PC-9 (cell line): ENCODE measurements at regions not wholly inside any gene's neighbourhood (a gene's known extent, or its start where the extent isn't known, plus 50 kb on each side); places are given as distances from the start of the nearest gene placed in this dataset.

ENCODE experiments used
- BruUV-seq: library from RNA; stranded (reverse); fragments of 400-500 nt; replicated peaks from 2 replicates; lab custom pipeline; 2021; lab: Mats Ljungman, UMichigan
- CTCF ChIA-PET: fragments of 300-600 bp; sonication (Branson Sonifier 250); formaldehyde crosslinking; loops from one replicate; lab custom pipeline; 2022; ENCODE audit warnings: antibody characterized with exemption; lab: Charles Lee
- POLR2A ChIA-PET: fragments of 300-600 bp; sonication (Branson Sonifier 250); formaldehyde crosslinking; loops from one replicate; lab custom pipeline; 2022; ENCODE audit warnings: antibody characterized with exemption; ENCODE audit not compliant: unreplicated experiment; lab: Charles Lee
- DNase-seq, 2 experiments: peaks; one replicate each; pipeline versions ENCODE4 v3.0.0 to v3.0.0-alpha.2; 2015 to 2022; ENCODE audit warnings: mixed read lengths in 1 of 2
- H2AFZ ChIP-seq: fragments of 200-600 bp; sonication (generic); 2 replicates; pipeline ENCODE4 v1.8.1; 2017; ENCODE audit warnings: antibody characterized with exemption
- H3F3A ChIP-seq: fragments of 200-600 bp; sonication (generic); 2 replicates; pipeline ENCODE4 v1.8.1; 2017; ENCODE audit warnings: antibody characterized with exemption, mild to moderate bottlenecking, low read depth; ENCODE audit not compliant: insufficient read depth
- H3K27ac ChIP-seq: fragments of 200-600 bp; sonication (generic); 2 replicates; pipeline ENCODE4 v1.6.1; 2016; ENCODE audit warnings: mixed run types
- H3K27me3 ChIP-seq: fragments of 200-600 bp; sonication (generic); 2 replicates; pipeline ENCODE4 v1.6.1; 2016; ENCODE audit warnings: low read depth, mixed run types; ENCODE audit not compliant: insufficient read depth
- H3K36me3 ChIP-seq: fragments of 200-600 bp; sonication (generic); 2 replicates; pipeline ENCODE4 v1.6.1; 2016; ENCODE audit warnings: low read depth, mixed run types
- H3K4me1 ChIP-seq: fragments of 200-600 bp; sonication (generic); replicated peaks from 2 replicates; pipeline ENCODE4 v1.6.1; 2016; ENCODE audit warnings: mixed run types; ENCODE audit not compliant: insufficient read depth
- H3K4me2 ChIP-seq: fragments of 200-600 bp; sonication (generic); 2 replicates; pipeline ENCODE4 v1.6.1; 2017; ENCODE audit warnings: mixed run types
- H3K4me3 ChIP-seq: fragments of 200-600 bp; sonication (generic); 2 replicates; pipeline ENCODE4 v1.6.1; 2016; ENCODE audit warnings: mixed run types
- H3K79me2 ChIP-seq: fragments of 200-600 bp; sonication (generic); 2 replicates; pipeline ENCODE4 v1.6.1; 2017; ENCODE audit warnings: low read depth, mixed run types
- H3K9me2 ChIP-seq: fragments of 200-600 bp; sonication (generic); 2 replicates; pipeline ENCODE4 v1.8.1; 2017; ENCODE audit warnings: mild to moderate bottlenecking; ENCODE audit not compliant: insufficient read depth
- H3K9me3 ChIP-seq: fragments of 200-600 bp; sonication (generic); 2 replicates; pipeline ENCODE4 v1.8.1; 2016; ENCODE audit warnings: low read depth; ENCODE audit not compliant: insufficient read depth
- H4K20me1 ChIP-seq: fragments of 200-600 bp; sonication (generic); 2 replicates; pipeline ENCODE4 v1.8.1; 2017; ENCODE audit not compliant: insufficient read depth
- CTCF ChIP-seq: fragments of 200-600 bp; sonication (generic); conservative IDR thresholded peaks from 2 replicates; pipeline ENCODE4 v1.6.1; 2017; ENCODE audit warnings: mixed run types, antibody characterized with exemption, mild to moderate bottlenecking, moderate library complexity
- EZH2 ChIP-seq: fragments of 200-600 bp; sonication (generic); IDR thresholded peaks from 2 replicates; pipeline ENCODE4 v1.8.0; 2017; ENCODE audit warnings: antibody characterized with exemption, low read depth
- intact Hi-C: fragments of 100-400 bp; cut with micrococcal nuclease; formaldehyde crosslinking; loops from one replicate; pipeline ENCODE4 v1.10.0; 2022; ENCODE audit not compliant: unreplicated experiment

GRCh38 chr4:126341927-126342326 is 1027.2 kb downstream of the FAT4 start:
- intact Hi-C loops: no loop called here
- H3K9me3 ChIP-seq: no peaks in the 10 kb centered on the region
- no peaks in the 10 kb centered on the region for H4K20me1 ChIP-seq
- H3K27ac ChIP-seq: no peak overlapping the region
- H3K9me2 ChIP-seq: no peaks in the 10 kb centered on the region
- no peaks in the 10 kb centered on the region for H3K4me1 ChIP-seq
- no peak overlapping the region for H2AFZ ChIP-seq
- ChIA-PET CTCF (no interaction called here), POLR2A (no interaction called here)
- H3K36me3 ChIP-seq: no peaks in the 10 kb centered on the region
- no peaks in the 10 kb centered on the region for H3K79me2 ChIP-seq
- TF ChIP-seq CTCF: no peak
- TF ChIP-seq EZH2: no peak
- no peaks in the 10 kb centered on the region for H3K27me3 ChIP-seq
- no peaks in the 10 kb centered on the region for H3F3A ChIP-seq
- BruUV-seq: no TSS peak
- DNase-seq: no peak
- no peak overlapping the region for H3K4me3 ChIP-seq
- no peak overlapping the region for H3K4me2 ChIP-seq

- Histone ChIP-seq H4K20me1 (no peaks in the 10 kb centered on the region), H3K9me2 (no peaks in the 10 kb centered on the region), H3K4me3 (no peak overlapping the region), H3K4me2 (no peak overlapping the region), H3F3A (no peaks in the 10 kb centered on the region), H3K79me2 (no peaks in the 10 kb centered on the region), H2AFZ (no peak overlapping the region), H3K4me1 (no peaks in the 10 kb centered on the region), H3K36me3 (no peaks in the 10 kb centered on the region), H3K27me3 (no peaks in the 10 kb centered on the region), H3K9me3 (no peaks in the 10 kb centered on the region; the same call in 1 of the 2 replicates), H3K27ac (no peak overlapping the region)
- TF ChIP-seq CTCF (no peak), EZH2 (no peak)
- no peak for DNase-seq
- ChIA-PET POLR2A (no interaction called here), CTCF (no interaction called here)
- intact Hi-C loops: no loop called here
- no TSS peak for BruUV-seq
These were observed 1029.7 kb downstream of the FAT4 start for GRCh38 chr4:126344472-126344871.

- intact Hi-C loops: no loop called here
- Histone ChIP-seq H3F3A (no peaks in the 10 kb centered on the region), H2AFZ (no peak overlapping the region), H3K9me2 (no peaks in the 10 kb centered on the region), H3K79me2 (no peaks in the 10 kb centered on the region), H3K9me3 (no peaks in the 10 kb centered on the region; the same call in 1 of the 2 replicates), H4K20me1 (no peaks in the 10 kb centered on the region), H3K4me2 (no peak overlapping the region), H3K27ac (no peak overlapping the region), H3K27me3 (no peaks in the 10 kb centered on the region), H3K36me3 (no peaks in the 10 kb centered on the region), H3K4me3 (no peak overlapping the region), H3K4me1 (no peaks in the 10 kb centered on the region)
- TF ChIP-seq CTCF (no peak), EZH2 (no peak)
- no TSS peak for BruUV-seq
- ChIA-PET CTCF (no interaction called here), POLR2A (no interaction called here)
- no peak for DNase-seq
These were observed 1031.9 kb downstream of the FAT4 start for GRCh38 chr4:126346654-126347053.
